ENCODE measurements at regions not wholly inside any gene's neighbourhood (a gene's known extent, or its start where the extent isn't known, plus 50 kb on each side); places are given as distances from the start of the nearest gene placed in this dataset.
A peak's percentile ranks its signal among the peaks of the same experiment; 100 is the strongest.
"Not testable (repeated sequence)": the region's sequence is repeated elsewhere in the genome, so short reads cannot be mapped to it uniquely, and the experiment has no call there.

- Histone ChIP-seq H3K4me3 (no peak overlapping the region), H3K27ac (no peak overlapping the region), H3K36me3 (no peaks in the 10 kb centered on the region), H3K4me1 (no peaks in the 10 kb centered on the region), H3K27me3 (no peaks in the 10 kb centered on the region), H3K9me3 (no peaks in the 10 kb centered on the region)
- in situ Hi-C loops (cut with MboI; ENCODE audit: low sequenced_read_pairs in 4 of 4) (no loop called here), intact Hi-C loops (cut with DNase I; ENCODE audit: low total_unique reads) (no loop called here)
- DNase-seq (no peak), ATAC-seq (no peak)
- no peak for TF ChIP-seq CTCF (IDR thresholded peaks at IDR 0.05 in 4 of 5, conservative IDR thresholded peaks at IDR 0.05 in 1 of 5)
- TF ChIP-seq POLR2A (IDR thresholded peaks at IDR 0.05) = no peak
These were observed 132.8 kb downstream of the LAT start for GRCh38 chr16:29117631-29118030.

- ATAC-seq = no peak
- H3K27ac ChIP-seq = no peak overlapping the region
- TF ChIP-seq POLR2A (IDR thresholded peaks at IDR 0.05) (no peak), CTCF (IDR thresholded peaks at IDR 0.05 in 4 of 5, conservative IDR thresholded peaks at IDR 0.05 in 1 of 5) (no peak)
- H3K36me3 ChIP-seq = no peaks in the 10 kb centered on the region
- intact Hi-C loops (cut with DNase I; ENCODE audit: low total_unique reads) (no loop called here), in situ Hi-C loops (cut with MboI; ENCODE audit: low sequenced_read_pairs in 4 of 4) (no loop called here)
- H3K9me3 ChIP-seq = no peaks in the 10 kb centered on the region
- DNase-seq = no peak
- no peaks in the 10 kb centered on the region for H3K27me3 ChIP-seq
- H3K4me3 ChIP-seq = no peak overlapping the region
- H3K4me1 ChIP-seq = no peaks in the 10 kb centered on the region
These were observed 132.1 kb downstream of the LAT start for GRCh38 chr16:29116980-29117379.

GRCh38 chr16:29116207-29116606, 131.4 kb downstream of the LAT start:
- DNase-seq; intact Hi-C loops (cut with DNase I; ENCODE audit: low total_unique reads): not testable (repeated sequence)

GRCh38 chr16:29115802-29116141, 130.9 kb downstream of the LAT start:
- in situ Hi-C loops (cut with MboI; ENCODE audit: low sequenced_read_pairs in 4 of 4); H3K27ac ChIP-seq: not testable (repeated sequence)

More at GRCh38 chr16:29116207-29116606, 131.4 kb downstream of the LAT start:
- H3K4me1 ChIP-seq; H3K27ac ChIP-seq; in situ Hi-C loops (cut with MboI; ENCODE audit: low sequenced_read_pairs in 4 of 4); H3K9me3 ChIP-seq; H3K36me3 ChIP-seq; H3K27me3 ChIP-seq; ATAC-seq; H3K4me3 ChIP-seq: not testable (repeated sequence)

GRCh38 chr16:29114989-29115801, 130.3 kb downstream of the LAT start:
- H3K9me3 ChIP-seq; H3K27me3 ChIP-seq; in situ Hi-C loops (cut with MboI; ENCODE audit: low sequenced_read_pairs in 4 of 4); H3K4me3 ChIP-seq; H3K4me1 ChIP-seq; H3K27ac ChIP-seq; H3K36me3 ChIP-seq; intact Hi-C loops (cut with DNase I; ENCODE audit: low total_unique reads): not testable (repeated sequence)
- peak; percentile 41 to 53 for DNase-seq
- ATAC-seq = peak; percentile 78 to 93
- TF ChIP-seq CTCF (IDR thresholded peaks at IDR 0.05 in 4 of 5, conservative IDR thresholded peaks at IDR 0.05 in 1 of 5) = peak; percentile 12 to 72 (median 49)

More at GRCh38 chr16:29115802-29116141, 130.9 kb downstream of the LAT start:
- DNase-seq; H3K27me3 ChIP-seq; H3K36me3 ChIP-seq; intact Hi-C loops (cut with DNase I; ENCODE audit: low total_unique reads); H3K4me1 ChIP-seq; H3K4me3 ChIP-seq; H3K9me3 ChIP-seq: not testable (repeated sequence)
- peak in 1 of 2 donors; percentile 39 for ATAC-seq

GRCh38 chr16:29114574-29114973, 129.7 kb downstream of the LAT start:
- no peaks in the 10 kb centered on the region for H3K27me3 ChIP-seq
- in situ Hi-C loops (cut with MboI; ENCODE audit: low sequenced_read_pairs in 4 of 4) = no loop called here
- H3K27ac ChIP-seq = no peak overlapping the region
- TF ChIP-seq CTCF (IDR thresholded peaks at IDR 0.05 in 4 of 5, conservative IDR thresholded peaks at IDR 0.05 in 1 of 5) = no peak
- TF ChIP-seq POLR2A (IDR thresholded peaks at IDR 0.05) = no peak
- no peaks in the 10 kb centered on the region for H3K36me3 ChIP-seq
- H3K9me3 ChIP-seq = no peaks in the 10 kb centered on the region
- DNase-seq = no peak
- H3K4me1 ChIP-seq = no peaks in the 10 kb centered on the region
- H3K4me3 ChIP-seq = no peak overlapping the region
- ATAC-seq = no peak
- intact Hi-C loops (cut with DNase I; ENCODE audit: low total_unique reads) = no loop called here

GRCh38 chr16:29113446-29113845, 128.6 kb downstream of the LAT start:
- H3K4me1 ChIP-seq; intact Hi-C loops (cut with DNase I; ENCODE audit: low total_unique reads); in situ Hi-C loops (cut with MboI; ENCODE audit: low sequenced_read_pairs in 4 of 4); H3K27me3 ChIP-seq; ATAC-seq; DNase-seq; H3K36me3 ChIP-seq; H3K4me3 ChIP-seq; H3K9me3 ChIP-seq; H3K27ac ChIP-seq: not testable (repeated sequence)

All from gastrocnemius medialis (tissue), 4 donors.